ENCODE measurements at regions not wholly inside any gene's neighbourhood (a gene's known extent, or its start where the extent isn't known, plus 50 kb on each side); places are given as distances from the start of the nearest gene placed in this dataset.
A peak's percentile ranks its signal among the peaks of the same experiment; 100 is the strongest.
"Not testable (repeated sequence)": the region's sequence is repeated elsewhere in the genome, so short reads cannot be mapped to it uniquely, and the experiment has no call there.

DNA sequence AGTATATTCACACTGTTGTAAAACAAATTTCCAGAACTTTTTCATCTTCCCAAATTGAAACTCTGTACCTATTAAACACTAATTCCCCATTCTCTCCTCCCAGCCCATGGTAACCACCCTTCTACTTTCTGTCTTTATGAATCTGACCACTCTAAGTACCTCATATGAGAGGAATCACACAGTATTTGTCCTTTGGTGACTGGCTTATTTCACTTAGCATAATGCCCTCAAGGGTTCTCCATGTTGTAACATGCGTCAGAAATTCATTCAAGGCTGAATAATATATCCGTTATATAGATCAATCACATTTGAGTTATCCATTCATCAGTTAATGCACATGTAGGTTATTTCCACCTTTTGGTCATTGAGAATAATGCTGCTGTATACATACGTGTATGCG, 162.2 kb downstream of the GOSR1 start:
- DNase-seq (ENCODE audit: low read depth in 2 of 2), result not testable (repeated sequence)

DNA sequence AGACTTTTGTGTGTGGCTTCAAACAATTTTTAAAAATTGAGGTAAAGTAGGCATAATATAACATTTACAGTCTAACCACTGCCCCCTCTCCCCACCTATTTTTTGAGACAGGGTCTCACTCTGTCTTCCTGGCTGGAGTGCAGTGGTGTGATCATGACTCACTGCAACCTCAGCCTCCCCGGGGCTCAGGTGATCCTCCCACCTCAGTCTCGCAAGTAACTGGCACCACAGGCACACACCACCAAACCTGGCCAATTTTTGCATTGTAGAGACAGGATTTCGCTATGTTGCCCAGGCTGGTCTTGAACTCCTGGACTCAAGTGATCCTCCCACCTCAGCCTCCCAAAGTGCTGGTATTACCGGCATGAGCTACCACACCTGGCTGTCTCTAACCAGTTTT, 161.8 kb downstream of the GOSR1 start:
- not testable (repeated sequence) for DNase-seq (ENCODE audit: low read depth in 2 of 2)

- DNase-seq (ENCODE audit: low read depth in 2 of 2), result not testable (repeated sequence)
Observed at GRCh38 chr17:30631651-30632050, 154.4 kb downstream of the GOSR1 start.

DNA sequence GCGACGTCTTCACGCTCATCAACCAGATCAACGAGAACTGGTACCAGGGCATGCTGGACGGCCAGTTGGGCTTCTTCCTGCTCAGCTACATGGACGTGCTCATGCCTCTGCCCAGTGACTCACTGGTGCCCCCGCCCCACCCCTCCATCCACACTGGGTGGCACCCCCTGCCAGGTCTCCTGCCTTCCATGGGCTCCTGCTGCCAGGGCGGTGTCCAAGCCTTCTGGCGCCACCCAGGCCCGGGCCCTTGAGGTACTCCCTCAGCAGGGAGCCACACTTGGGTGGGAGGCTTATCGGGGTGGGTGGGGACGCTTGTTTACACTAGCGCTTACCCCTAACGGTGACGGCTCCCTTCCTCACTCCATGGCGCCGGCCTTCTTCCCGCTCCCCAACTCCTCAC, 148.2 kb downstream of the GOSR1 start:
- DNase-seq (ENCODE audit: low read depth in 2 of 2), result not testable (repeated sequence)

GRCh38 chr17:30624180-30624579, 147.0 kb downstream of the GOSR1 start:
- DNase-seq (ENCODE audit: low read depth in 2 of 2), result not testable (repeated sequence)

GRCh38 chr17:30609682-30610081, 132.5 kb downstream of the GOSR1 start:
- DNase-seq (ENCODE audit: low read depth in 2 of 2), result not testable (repeated sequence)

- DNase-seq (ENCODE audit: low read depth in 2 of 2), result no peak
Observed at GRCh38 chr17:30605523-30605922, 128.3 kb downstream of the GOSR1 start.

DNA sequence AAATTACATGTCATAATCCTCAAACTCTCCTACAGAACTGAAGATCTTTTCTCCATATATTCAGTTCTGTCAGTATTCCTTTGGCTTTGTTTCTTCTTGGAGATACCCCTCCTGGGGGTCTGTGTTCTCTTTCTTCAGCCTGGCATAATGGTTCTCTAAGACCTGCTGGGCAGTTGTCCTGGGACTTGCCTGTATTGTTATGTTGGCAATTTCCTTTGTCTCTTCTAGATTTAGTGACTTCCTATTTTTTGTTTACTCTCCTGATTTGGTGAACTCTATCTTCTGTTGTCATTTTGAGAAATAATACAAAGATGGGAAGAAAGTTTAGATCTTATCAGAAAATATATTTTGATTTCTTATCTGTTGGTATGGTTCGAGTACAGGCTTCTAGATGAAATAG, 127.8 kb downstream of the GOSR1 start:
- DNase-seq (ENCODE audit: low read depth in 2 of 2), result no peak

DNA sequence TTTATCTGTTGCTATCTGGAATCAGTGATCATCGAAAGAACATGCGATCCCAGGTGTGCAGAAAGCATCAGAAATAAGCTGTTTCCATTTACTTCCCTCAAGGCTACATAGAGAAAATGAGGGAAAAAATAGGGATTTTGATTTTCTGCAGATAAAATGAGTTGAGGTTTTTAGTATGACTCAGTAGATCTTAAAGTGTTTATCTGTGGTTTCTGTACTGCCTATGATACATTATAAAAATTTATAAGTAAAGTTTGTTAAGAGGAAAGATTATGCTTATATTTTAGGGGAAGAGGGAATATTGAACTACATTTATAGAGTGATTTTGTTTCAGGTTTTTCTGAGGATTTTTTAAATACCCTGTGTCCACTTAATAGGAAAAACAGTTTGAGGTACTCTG, 125.2 kb downstream of the GOSR1 start:
- not testable (repeated sequence) for DNase-seq (ENCODE audit: low read depth in 2 of 2)

DNA sequence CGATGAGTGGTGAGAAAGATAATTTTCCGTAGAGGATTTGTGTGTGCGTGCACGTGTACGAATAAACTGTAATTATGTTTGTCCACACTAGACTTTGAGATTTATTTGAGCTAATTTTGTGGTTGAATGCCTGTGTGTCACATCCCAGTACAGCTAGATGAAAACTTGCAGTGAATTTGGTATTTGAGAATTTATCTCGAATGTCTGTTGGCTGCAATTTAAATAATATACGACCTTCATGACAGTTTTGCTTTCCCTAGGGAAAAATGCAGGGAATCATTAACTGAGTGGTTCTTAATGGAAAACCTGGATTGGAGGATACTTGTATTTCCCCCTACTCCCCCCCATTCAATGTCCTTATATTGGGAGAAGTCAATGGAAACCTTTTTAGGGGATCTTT, 124.8 kb downstream of the GOSR1 start:
- DNase-seq (ENCODE audit: low read depth in 2 of 2), result not testable (repeated sequence)

DNA sequence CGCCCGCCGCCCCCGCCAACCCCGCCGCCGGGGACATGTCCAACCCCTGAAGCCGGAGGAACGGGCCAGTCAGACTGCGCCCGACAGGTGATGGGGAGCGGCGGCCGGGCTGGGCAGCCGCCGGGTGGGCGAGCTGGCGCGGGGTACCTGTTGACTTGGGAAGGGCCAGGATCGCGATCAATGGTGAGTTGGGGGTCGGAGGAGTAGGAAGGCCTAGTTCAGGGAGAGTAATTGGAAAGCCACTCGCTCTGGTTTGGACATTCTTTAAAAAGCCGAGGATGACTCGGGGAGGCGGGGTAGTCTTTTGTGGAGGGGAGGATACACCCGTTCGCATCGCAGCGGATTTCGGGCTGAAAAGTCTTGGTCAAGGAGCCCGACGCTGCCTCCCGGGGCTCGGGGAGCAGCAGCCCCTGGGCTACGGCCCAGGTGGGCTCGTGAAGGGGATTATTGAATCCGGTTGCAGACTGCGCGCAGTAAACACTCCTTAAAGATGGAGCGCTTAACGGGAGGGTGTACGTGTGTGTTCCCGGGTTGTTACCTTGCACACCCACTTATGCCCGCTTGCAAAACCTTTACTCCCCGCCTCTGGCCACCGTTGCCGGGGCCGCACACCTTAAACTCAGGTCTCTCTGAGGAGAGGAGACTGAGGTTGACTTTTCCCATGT, 123.8 kb downstream of the GOSR1 start:
- no peak for DNase-seq (ENCODE audit: low read depth in 2 of 2)

GRCh38 chr17:30600060-30600829, 123.0 kb downstream of the GOSR1 start:
- peak; percentile 37 to 59 for DNase-seq (ENCODE audit: low read depth in 2 of 2)

GRCh38 chr17:30599428-30600059, 122.3 kb downstream of the GOSR1 start:
- no peak for DNase-seq (ENCODE audit: low read depth in 2 of 2)

- DNase-seq (ENCODE audit: low read depth in 2 of 2), result no peak
Observed at GRCh38 chr17:30597776-30598288, 120.6 kb downstream of the GOSR1 start.

GRCh38 chr17:30596948-30597775, 120.0 kb downstream of the GOSR1 start:
- not testable (repeated sequence) for DNase-seq (ENCODE audit: low read depth in 2 of 2)

DNA sequence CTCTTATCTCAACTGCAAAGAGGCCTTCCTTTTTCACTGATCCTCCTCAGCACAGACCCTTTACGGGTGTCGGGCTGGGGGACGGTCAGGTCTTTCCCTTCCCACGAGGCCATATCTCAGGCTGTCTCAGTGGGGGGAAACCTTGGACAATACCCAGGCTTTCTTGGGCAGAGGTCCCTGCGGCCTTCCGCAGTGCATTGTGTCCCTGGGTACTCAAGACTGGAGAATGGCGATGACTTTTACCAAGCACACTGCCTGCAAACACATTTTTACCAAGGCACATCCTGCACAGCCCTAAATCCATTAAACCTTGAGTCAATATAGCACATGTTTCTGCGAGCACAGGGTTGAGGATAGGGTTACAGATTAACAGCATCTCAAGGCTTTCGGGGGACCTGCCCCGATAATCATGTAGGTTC, 117.8 kb downstream of the GOSR1 start:
- not testable (repeated sequence) for DNase-seq (ENCODE audit: low read depth in 2 of 2)

GRCh38 chr17:30594223-30594952, 117.2 kb downstream of the GOSR1 start:
- DNase-seq (ENCODE audit: low read depth in 2 of 2), result no peak

- DNase-seq (ENCODE audit: low read depth in 2 of 2), result no peak
Observed at GRCh38 chr17:30590081-30590733, 113.0 kb downstream of the GOSR1 start.

GRCh38 chr17:30589431-30589830, 112.2 kb downstream of the GOSR1 start:
- no peak for DNase-seq (ENCODE audit: low read depth in 2 of 2)

DNA sequence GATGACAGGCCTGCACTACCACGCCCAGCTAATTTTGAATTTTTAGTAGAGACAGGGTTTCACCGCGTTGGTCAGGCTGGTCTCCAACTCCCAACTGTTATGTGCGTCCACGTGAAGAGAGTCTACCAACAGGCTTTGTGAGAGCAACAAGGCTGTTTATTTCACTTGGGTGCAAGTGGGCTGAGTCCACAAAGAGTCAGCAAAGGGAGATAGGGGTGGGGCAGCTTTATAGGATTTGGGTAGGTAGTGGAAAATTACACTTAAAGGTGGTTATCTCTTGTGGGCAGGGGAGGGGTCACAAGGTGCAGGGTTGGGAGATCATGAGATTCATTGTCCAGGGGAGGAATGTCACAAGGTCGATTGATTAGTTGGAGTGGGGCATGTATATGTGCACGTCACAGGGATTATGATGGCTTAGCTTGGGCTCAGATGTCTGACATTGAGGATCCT, 111.6 kb downstream of the GOSR1 start:
- DNase-seq (ENCODE audit: low read depth in 2 of 2), result no peak

Data from stimulated activated CD4-positive, alpha-beta T cell treated with anti-CD3 and anti-CD28 coated beads, Interleukin-15, amount 100 ng/mL, for 48 hours (primary cell).